Activated gamma-delta T cell treated with Interleukin-2 at 50 U/mL for 16 hours (primary cell): ENCODE measurements at regions not wholly inside any gene's neighbourhood (a gene's known extent, or its start where the extent isn't known, plus 50 kb on each side); places are given as distances from the start of the nearest gene placed in this dataset.
"Not testable (repeated sequence)": the region's sequence is repeated elsewhere in the genome, so short reads cannot be mapped to it uniquely, and the experiment has no call there.

Source experiments
- DNase-seq: peaks from one replicate; pipeline ENCODE4 v3.0.0-alpha.2; 2020

GRCh38 chr9:30511666-30512065 lies 1872.8 kb upstream of the ACO1 start:
- no peak for DNase-seq

DNA sequence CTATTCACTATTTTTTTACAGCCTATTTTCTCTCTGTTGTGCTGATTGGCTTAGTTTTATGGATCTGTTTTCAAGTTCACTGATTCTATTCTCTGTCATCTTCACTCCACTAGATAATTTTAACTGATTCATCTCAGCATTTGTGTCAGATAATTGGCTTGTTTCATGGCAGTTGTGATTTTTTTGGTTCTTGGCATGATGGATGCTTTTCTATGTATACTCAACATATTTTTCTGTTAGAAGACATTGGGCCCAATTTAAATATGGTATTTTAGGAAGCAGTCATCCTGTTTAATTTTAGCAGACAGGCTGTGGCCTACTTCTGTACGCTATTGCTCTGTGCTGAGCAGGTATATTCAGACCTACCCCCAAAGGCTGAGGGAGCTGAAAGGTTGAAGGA lies 1865.3 kb upstream of the ACO1 start:
- no peak for DNase-seq

DNA sequence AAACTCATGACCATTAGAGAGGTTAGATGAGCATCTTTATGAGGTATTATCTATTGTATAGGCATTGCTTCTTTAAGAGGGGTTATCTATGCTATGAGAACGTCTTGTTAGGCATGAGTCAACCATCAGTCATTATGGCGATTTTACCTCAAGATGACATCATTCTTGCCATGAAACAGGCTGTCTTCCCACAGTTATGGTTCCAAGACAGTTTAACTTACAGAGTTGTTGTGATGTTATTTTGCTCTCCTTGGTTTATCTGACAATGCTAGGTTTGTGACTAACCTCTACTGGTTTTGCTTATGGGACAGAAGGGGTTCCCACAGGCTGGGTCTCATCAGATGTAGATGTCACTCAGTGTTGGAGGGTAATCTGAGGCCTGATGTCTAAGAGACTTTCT lies 1864.7 kb upstream of the ACO1 start:
- DNase-seq = no peak

GRCh38 chr9:30522061-30522460 lies 1862.4 kb upstream of the ACO1 start:
- no peak for DNase-seq

GRCh38 chr9:30522486-30522885 lies 1862.0 kb upstream of the ACO1 start:
- no peak for DNase-seq

- DNase-seq = no peak
Observed at GRCh38 chr9:30524311-30524710, 1860.1 kb upstream of the ACO1 start.

DNA sequence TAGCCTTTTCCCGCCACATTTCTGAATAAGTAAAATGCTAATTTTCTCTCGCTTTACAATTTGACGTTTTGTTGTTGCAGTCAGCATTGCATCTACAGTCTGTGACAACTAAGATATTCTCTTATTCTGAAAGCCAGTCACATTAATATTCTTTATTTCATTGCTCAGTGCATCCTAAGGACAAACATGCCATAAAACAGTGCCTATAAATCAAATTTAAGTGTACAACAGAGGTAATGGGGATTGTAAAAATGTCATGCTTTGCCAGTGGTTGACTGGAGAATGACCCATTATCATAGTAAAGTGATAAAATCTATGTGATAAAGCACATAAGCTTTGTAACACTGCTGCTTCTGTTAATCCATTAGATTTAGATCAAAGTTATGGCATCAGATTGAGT lies 1850.0 kb upstream of the ACO1 start:
- DNase-seq = no peak

DNA sequence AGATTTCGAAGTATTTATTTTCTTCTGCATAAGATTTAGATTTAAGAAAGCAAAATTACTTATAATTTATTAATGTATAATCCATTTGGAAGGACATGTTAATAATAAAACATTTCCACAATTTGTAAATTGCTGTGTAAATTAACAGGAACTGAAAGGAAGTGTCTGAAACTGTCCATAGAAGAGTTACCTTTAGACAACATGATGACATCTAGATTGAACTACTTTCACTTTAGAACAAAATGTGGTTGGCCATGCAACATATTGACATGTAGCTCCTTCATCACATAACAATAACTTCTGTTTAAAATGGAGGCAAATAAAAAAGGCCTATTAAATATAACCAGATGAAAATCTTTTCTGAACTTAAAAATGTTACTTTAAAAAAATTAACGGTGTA lies 1849.5 kb upstream of the ACO1 start:
- DNase-seq = no peak

DNA sequence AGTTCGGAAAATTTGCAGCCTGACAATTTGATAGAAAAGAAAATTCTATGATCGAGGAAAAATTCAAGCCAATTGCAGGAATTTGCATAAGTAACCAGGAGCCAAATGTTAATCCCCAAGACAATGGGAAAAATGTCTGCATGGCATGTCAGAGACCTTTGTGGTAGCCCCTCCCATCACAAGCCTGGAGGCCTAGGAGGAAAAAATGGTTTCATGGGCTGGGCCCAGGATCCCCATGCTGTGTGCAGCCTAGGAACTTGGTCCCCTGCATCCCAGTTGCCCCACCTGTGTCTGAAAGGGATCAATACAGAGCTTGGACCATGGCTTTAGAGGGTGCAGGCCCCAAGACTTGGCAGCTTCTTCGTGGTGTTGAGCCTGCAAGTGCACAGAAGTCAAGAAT lies 1847.9 kb upstream of the ACO1 start:
- no peak for DNase-seq

- not testable (repeated sequence) for DNase-seq
Observed at GRCh38 chr9:30539696-30540095, 1844.7 kb upstream of the ACO1 start.

DNA sequence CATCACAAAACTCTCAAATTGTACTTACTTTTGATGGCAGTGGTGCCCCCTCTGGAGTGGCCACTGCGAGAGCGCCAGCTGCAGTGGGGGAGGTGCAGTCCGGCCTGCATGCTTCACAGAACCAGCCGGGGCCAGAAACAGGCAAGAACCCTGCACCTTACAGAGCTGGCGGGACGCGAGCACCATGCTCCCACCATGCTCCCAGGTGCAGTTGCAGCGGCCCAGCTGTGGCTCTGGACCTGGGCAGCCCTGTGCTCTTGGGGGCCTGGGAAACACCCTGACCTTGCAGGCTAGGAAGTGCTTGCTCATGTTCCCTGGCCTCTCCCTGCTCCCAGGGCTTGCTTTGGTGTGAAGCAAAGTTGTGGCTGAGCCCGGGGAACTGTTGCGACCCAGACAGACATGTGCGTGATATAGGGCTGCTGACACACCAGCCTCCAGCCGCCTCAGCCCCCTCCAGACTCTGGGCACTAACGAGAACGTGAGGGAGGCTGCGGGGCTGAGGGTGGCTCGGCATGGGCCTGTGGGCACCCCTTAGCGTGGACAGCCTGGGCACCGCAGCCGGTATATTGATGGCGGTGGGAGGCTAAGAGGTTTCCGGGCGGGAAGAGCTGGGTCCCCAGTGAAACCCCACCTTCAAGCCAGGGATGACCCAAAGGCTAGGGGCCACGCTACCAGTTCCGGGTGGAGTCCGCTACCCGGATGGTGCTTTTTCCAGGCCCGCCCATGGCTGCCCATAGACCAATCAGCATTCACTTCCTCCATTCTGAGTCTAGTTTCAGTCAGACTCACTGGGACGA lies 1809.9 kb upstream of the ACO1 start:
- DNase-seq = no peak

DNA sequence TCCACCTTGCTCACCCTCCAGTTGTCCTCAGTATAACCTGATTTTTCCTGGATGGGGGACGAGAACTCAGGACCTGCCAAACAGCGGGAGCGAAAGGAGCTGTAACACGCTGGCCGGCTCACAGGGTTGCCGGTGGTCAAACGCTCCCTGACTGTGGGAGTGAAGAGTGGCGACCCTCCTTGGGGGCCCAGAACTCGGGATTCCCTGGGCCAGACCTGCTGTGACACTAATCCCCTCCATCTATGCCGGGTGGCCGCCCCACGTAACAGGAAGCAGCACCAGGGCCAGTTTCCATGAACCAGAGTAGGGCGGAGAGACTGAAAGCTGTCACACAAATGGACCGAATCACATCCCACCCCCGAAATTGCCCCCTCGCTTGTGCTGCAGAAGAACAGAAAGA lies 1809.2 kb upstream of the ACO1 start:
- no peak for DNase-seq

DNA sequence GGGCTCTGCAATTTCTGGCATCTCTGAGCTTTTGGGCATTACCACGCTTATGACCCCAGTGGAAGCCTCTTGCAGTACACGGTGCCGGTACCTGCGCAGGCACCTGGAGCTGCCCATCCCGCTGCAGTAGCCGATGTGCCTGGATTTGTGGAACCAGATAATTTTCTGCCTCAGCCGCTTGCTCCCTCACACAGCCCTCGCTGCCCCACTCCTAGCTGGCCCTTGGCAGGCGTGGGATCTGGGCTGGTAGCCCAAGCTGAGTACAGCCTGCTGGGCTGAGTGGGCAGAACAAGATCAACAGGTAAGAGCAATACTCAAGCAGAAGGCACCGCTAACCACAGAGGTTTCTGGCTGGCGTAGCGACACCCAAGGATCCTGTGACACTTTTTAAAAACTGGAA lies 1808.8 kb upstream of the ACO1 start:
- no peak for DNase-seq

- no peak for DNase-seq
Observed at GRCh38 chr9:30579810-30580209, 1804.6 kb upstream of the ACO1 start.

DNA sequence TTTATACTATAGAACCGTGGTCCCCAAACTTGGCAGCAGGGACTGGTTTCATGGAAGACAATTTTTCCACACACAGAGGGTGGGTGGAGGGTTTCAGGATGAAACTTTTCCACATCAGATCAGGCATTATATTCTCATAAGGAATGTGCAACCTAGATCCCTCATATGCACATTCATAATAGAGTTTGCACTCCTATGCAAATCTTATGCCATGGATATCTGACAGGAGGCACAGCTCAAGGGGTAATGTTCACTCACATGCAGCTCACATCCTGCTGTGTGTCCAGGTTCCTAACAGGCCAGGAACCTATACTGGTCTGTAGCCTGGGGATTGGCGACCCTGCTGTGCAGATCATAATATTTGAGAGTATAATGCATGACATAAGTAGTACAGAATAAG lies 1802.2 kb upstream of the ACO1 start:
- no peak for DNase-seq

GRCh38 chr9:30584559-30584958 lies 1799.9 kb upstream of the ACO1 start:
- DNase-seq = no peak

GRCh38 chr9:30591461-30591860 lies 1793.0 kb upstream of the ACO1 start:
- no peak for DNase-seq

DNA sequence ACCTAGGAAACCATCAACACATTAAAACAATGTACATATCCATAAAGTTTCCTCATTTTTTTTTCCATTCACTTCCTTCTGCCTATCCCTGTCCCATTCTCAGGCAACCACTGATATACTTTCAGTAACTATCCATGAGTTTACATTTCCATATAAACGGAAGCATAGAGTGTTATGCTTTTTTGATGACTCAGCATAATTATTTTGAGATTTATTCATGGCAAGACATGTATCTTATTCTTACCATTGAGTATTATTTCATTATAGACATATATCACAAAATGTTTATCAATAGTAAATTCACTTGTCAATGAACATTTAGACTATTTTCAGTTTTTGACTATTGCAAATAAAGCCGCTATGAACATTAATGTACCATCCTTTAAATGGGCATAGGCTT lies 1786.8 kb upstream of the ACO1 start:
- no peak for DNase-seq

DNA sequence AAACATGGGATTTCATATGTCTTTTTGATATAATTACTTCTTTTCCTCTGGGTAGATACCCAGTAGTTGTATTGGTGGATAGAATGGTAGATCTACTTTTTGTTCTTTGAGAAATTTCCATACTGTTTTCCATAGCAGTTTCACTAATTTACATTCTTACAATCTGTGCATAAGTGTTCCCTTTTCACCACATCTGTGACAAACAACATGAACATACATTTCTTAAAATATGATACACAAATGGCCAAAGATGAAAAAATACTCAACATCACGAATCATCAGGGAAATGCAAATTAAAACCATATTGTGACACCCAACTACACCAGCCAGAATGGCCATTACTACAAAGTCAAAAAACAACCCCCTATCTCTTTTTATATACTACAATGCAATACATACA lies 1778.5 kb upstream of the ACO1 start:
- no peak for DNase-seq

DNA sequence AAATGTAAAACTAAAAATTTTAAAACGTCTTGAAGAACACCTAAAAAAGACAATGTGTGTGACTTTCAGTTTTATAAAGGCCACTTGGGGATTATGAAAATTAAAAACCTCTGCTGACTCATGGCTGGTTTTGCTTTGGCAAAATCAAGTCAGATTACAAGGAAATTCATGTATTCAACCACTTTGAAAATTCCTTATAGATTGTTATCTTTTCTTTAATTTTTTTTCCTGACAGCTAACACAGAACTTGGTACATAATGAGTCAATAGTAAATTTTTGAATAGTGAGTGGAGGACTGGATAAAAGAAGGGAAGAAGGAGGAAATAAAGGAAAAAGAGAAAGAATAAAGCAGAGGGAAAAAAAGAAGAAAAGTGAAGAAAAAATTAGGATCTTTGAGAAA lies 1774.7 kb upstream of the ACO1 start:
- DNase-seq = no peak

DNA sequence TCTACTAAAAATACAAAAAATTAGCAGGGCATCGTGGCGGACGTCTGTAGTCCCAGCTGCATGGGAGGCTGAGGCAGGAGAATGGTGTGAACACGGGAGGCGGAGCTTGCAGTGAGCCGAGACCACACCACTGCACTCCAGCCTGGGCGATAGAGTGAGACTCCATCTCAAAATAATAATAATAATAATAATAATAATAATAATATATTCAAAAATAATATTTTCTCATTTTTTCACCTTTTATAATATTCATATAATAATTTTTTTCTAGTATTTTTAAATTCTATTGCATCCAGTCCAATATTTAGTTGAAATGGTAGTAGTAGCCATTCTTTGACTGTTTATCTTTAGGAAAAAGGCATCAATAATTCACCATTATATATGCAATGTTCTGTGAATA lies 1767.7 kb upstream of the ACO1 start:
- DNase-seq = not testable (repeated sequence)

DNA sequence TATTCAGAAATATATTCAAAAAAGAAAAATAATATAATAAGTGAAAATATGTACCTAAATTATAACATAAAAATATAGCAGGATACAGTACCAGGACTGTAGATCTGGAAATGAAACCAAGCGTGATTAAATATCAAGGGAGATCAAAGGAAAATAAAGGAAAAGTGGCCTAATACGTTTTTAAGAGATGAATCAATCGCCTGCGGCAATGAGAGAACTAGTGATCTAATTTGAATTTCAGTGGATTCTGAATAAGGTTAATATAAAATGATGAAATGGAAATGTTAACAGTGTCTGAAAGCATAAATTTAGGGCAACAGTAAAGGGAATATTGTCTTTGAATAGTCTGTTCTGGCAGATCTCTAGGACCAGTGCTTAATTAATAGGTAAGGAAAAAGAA lies 1761.9 kb upstream of the ACO1 start:
- DNase-seq = no peak

- DNase-seq = no peak
Observed at GRCh38 chr9:30628915-30629567, 1755.4 kb upstream of the ACO1 start.

GRCh38 chr9:30630459-30630858 lies 1754.0 kb upstream of the ACO1 start:
- no peak for DNase-seq

- not testable (repeated sequence) for DNase-seq
Observed at GRCh38 chr9:30646639-30647038, 1737.8 kb upstream of the ACO1 start.
